Stimulated activated CD8-positive, alpha-beta memory T cell treated with anti-CD3 and anti-CD28 coated beads, Interleukin-12 subunit alpha, Interleukin-12 subunit beta, amount 100 ng/mL, for 1 hour (primary cell): ENCODE measurements at regions not wholly inside any gene's neighbourhood (a gene's known extent, or its start where the extent isn't known, plus 50 kb on each side); places are given as distances from the start of the nearest gene placed in this dataset.
"Not testable (repeated sequence)": the region's sequence is repeated elsewhere in the genome, so short reads cannot be mapped to it uniquely, and the experiment has no call there.

ENCODE experiments used
- DNase-seq: peaks from one replicate; pipeline ENCODE4 v3.0.0-alpha.2; 2020; ENCODE audit warnings: low read depth

DNA sequence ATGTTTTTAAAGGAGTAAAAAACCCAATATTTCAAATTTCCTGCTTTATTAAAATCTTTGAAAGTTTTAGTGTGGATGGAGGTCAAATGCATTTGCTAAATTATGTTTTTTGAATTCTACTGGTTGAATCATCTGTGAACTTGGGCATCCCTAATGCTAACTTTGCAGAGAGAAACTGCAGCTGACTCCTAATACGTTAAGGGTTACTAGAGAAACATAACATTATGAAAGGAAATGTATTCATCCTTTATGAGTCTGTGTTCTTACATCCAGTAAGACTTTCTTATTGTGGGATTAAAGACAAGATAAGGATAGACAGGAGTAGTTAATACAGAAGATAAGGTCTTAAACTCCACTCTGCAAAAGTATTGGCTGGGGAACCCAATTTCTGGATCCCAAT is 140.6 kb downstream of the FAM124B start:
- no peak for DNase-seq

DNA sequence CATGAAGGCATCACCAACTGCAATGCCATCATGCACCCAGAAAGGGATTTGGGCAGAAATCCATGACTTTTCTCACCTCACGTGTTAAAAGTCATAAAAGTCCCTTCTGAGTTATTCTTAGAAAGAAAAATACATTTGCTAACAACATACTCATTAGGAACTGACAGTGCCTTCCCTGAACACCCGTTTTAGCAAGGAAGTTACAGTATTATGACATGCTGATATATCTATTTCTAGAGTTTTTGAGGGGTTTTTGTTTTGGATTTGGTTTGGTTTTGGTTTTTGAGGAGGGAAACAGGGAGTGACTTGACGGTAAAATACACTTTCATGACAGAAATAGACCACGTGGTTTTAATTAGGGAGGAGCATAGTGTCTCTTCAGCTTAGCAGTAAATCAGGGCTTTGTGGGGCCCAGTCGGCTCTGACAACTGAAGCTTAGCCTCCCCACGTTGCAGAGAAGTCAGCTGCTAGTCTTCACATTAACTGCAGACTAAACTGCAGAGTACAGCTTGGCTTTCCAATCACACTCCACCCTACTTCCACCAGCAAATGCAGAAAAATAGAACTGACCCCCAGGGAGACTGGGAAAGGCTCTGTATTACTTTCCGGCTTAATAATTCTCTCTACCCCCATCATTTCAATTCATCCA is 141.4 kb downstream of the FAM124B start:
- no peak for DNase-seq

DNA sequence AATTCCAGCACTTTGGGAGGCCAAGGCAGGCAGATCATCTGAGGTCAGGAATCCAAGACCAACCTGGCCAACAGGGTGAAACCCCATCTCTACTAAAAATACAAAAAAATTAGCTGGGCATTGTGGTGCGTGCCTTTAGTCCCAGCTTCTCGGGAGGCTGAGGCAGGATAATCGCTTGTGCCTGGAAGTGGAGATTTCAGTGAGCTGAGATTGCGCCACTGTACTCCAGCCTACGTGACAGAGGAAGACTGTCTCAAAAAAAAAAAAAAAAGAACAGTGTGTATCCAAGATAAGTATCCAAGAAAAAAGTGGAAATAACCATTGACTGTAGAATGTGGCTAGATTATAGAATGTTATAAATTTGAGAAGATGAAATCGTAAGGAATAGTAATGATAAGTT is 142.1 kb downstream of the FAM124B start:
- no peak for DNase-seq

DNA sequence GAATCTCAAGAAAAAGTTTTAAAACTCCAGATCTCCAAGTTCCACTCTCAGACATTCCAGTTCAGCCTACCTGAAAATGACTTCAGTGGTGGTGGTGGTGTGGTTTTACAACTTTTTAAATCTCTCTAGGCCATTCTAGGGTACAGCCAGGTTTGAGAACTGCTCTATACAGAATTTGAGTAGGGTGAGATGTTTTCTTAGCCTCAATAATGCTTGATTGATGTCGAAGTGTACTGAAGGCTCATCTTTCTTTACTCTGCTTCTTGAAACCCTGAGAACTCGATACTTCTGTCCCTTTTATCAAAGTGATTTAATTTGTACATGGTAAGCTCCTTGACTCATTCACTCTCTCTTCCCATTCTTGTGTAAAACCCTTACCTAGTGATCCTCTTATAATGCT is 143.8 kb downstream of the FAM124B start:
- no peak for DNase-seq

DNA sequence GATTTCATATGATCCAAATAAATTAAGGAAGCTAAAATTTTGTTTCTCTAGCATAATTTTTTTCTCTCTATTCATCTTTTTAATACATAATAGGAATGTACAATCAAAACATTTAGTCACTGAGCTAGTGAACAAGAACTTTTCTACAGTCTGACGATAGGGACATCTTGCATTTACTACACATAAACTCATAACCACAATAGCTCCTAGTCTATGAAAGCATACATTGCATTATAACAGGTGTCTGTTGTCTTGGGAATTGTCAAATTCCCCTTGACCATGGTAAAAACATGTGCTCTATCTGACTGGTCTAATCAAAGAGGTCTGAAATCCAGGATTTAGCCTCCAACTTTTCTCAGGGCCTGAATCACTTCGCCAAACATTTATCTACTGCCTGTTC is 144.8 kb downstream of the FAM124B start:
- DNase-seq, result no peak

DNA sequence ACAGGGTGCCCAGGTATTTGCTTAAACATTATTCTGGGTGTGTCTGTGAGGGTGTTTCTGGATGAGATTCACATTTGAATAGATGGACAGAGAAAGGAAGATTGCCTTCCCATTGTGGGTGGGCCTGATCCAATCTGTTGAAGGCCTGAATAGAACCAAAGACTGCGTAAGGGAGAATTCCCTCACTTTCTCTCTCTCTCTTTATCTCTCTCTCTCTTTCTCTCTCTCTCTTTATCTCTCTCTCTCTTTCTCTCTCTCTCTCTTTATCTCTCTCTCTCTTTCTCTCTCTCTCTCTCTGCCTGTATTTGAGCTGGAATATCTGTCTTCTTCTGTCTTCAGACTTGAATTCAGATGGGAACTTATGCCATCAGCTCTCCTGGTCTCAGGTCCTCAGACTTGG is 148.4 kb downstream of the FAM124B start:
- DNase-seq, result no peak

DNA sequence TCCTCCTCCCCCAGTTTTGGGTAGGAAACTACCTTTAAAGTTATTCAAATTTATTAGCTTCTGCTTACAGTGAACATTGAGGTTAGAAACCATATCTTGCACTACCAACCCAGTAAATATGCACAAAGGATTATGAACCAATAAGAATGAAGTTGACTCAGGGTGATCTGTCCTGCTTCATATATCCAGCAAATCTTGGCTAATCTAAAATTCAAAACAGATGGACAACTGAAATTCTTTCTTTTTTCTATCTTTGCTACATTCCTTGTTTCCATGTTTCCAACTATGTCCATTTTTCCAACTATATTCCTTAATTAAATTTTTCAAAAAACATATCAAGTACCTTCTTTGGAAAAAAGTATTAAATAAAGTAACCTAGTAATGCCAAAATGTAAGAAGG is 149.3 kb downstream of the FAM124B start:
- DNase-seq, result no peak

DNA sequence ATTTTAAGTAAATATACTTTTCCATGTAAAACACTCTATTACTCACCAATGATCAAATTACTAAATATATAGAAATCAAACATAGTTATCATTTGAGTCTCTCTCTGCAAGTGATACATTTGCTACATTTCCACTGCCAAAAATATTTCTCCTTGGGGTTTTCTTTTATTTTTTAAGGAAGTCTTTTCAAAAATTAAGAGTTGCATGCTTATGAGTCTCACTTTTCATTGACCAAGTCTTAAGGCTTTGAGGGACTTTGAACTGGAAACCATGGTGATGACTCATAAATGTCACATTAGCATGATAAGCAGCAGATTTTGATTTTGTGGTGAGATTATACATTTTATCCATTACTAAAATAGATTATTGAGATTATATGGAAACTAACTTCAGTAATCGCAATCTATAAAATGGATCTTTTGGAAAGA is 152.9 kb downstream of the FAM124B start:
- DNase-seq, result no peak

- DNase-seq, result no peak
Observed at GRCh38 chr2:224242561-224242960, 159.3 kb downstream of the FAM124B start.

- DNase-seq, result no peak
Observed at GRCh38 chr2:224241812-224242211, 160.1 kb downstream of the FAM124B start.

DNA sequence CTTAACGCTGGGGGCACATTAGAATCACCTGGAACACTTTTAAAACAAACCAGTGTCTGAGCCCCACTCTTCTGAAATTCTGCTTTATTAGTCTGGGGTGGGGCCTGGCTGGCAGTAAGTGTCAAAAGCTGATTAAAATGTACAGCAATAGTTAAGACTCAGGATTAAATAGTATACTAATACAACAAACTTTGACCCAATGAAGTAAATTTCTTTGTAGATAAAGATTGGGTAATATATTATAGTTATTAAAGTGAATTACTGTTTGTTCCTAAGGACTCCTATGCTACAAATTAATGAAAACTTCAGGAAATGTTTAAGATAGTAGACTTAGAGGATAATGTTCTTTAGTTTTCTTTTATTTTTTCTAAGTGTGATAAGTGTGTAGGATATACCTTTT is 160.9 kb downstream of the FAM124B start:
- no peak for DNase-seq

- no peak for DNase-seq
Observed at GRCh38 chr2:224223851-224224555, 177.9 kb downstream of the FAM124B start.

DNA sequence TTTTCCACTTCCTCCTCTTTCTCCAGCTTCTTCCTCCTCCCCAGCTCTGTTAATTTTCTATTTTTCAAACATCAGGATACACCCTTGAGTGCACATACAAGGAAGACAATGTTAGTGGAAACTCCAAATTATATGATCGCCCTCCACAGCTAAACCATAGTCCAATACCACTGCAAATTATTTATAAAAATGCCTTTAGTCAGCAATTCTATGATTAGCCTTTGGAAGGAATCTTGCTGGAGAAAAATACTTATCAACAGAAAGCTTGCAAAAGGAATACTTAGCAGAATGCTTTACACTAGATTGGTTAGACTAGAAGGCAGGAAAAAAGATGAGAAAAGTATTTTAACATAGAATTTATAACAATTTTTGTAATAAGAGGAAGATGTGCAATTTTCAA is 178.9 kb downstream of the FAM124B start:
- no peak for DNase-seq

DNA sequence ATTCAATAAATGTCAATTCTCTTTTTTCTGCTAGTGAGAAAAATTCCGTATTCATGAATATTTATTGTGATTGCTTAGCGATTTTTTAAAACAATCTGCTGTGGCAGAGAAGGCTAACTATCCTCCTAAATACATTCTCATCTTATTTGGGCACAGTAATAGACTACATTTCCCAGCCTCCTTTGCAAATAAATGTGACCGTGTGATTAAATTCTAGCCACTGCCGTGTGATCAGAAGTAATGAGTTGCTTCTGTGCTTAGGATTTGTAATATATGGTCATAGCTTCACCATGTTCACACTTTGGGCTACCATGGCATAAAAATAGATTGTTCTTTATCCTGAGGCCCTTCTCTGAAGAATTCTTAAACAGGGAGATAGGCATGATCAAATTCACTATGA is 179.6 kb downstream of the FAM124B start:
- DNase-seq, result no peak

DNA sequence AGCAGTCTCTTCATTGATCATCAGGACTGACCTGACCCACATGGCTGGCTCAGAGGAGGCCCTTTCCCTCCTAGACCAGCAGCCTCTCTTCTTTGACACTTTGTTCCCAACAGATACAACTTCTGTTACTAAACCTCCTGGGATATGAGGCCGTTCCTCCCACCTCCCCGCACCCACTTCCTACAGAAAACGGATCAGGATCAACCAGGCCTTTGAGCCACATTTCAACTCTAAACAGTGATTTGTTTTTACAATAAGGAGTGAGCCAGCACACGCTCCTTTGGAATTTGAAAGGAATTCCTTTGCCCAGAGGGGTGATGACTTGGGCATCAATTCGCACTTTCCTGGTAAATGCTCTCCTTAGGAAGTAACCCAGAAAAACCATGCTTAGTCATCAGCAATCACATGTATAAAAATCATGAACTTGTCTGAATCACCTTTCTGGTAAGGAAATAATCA is 180.4 kb downstream of the FAM124B start:
- no peak for DNase-seq

DNA sequence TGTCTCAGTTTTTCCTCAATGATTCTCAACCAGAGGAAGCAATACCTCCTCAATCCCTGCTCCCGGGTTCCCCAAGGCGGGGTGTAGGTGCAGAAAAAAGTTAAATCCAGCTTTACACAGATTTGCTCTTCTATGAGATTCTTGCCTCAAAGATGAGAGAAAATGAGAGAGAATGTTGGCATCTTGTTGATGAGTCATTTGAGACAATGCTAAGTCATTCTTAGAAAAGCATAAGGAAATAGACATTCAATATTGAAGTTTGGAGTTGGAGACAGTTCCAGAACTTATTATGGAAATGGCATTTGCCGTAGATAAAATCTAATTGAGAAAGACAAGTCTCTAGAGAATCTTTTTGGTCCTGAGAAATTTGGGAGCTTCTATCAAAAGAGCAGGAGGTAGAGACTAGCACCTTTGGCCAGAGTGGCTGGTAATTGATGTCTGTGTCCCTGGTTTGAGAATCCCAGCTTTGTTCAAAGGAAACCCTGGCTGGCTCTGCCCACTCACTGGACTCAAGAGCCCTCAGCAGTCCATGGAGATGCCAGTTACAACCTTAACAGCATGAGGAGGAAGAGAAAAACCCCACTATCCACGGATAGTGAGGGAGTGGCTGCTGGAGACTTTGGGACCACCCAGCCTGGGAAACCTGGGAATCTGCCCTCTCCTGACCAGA is 181.2 kb downstream of the FAM124B start:
- no peak for DNase-seq

DNA sequence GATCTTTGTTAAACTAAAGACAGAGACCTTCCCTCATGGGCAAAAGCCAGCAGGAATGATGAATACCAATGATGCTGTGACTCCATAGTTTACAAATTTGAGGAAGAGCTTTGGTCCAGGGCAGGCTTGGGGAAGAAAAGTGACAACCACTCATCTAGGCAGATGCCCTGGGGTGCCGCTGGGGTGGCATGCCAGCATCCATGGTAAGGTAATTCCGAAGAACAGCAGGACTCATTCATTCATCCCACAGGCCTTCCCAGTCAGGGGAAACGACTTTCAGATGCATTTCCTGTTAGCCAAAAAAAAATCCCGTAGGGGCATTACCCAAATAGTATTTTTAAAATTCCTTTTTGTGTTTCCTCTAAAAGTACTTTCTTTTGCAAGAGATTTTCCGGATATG is 180.7 kb upstream of the SERPINE2 start:
- no peak for DNase-seq

GRCh38 chr2:224217962-224218347 is 178.9 kb upstream of the SERPINE2 start:
- no peak for DNase-seq

DNA sequence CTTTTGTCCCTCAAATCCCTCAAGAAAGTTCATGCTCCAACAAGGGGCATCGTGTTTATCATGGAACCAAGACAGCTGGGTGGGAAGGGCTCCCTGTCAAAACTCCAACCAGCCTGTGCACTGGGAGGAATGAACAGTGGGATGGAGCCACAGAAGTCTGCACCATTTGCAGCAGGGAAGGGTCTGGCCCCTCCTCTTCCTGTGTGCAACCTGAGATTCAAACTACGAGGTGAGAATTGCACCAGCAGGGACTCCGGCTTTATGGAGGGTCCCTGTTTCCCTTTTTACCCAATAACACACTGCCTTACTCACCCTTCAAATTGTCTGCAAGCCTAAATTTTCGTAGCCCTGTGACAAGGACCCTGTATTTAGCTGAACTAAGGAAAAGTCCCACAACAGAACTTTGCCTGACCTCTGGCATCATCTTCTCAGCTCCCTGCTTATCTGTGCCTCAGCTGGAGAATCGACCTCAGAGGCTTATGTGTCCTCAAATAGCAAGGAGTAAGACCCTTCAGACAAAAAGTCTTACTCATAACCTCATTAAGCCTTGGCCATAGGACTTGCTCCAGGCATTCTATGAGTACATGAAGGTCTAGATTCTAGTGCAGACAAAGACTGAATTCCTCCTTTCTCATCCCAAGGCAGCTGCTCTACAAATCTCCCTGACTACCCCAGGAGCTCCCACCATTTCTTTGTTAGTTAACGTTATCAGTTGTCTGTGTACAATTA is 178.3 kb upstream of the SERPINE2 start:
- no peak for DNase-seq

DNA sequence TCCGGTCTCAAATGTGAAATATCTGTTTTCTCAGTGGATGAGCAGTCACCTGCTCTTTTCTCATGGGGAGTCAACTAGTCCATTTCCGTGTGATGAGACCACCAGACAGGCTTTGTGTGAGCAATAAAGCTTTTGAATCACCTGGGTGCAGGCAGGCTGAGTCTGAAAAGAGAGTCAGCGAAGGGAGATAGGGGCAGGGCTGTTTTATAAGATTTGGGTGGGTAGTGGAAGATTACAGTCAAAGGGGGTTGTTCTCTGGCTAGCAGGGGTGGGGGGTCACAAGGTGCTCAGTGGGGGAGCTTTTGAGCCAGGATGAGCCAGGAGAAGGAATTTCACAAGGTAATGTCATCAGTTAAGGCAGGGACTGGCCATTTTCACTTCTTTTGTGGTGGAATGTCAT is 176.5 kb upstream of the SERPINE2 start:
- not testable (repeated sequence) for DNase-seq

- DNase-seq, result no peak
Observed at GRCh38 chr2:224213396-224213795, 174.3 kb upstream of the SERPINE2 start.

GRCh38 chr2:224211791-224212190 is 172.7 kb upstream of the SERPINE2 start:
- no peak for DNase-seq

- no peak for DNase-seq
Observed at GRCh38 chr2:224211181-224211480, 172.0 kb upstream of the SERPINE2 start.
